MCF 10A (cell line): ENCODE measurements at regions not wholly inside any gene's neighbourhood (a gene's known extent, or its start where the extent isn't known, plus 50 kb on each side); places are given as distances from the start of the nearest gene placed in this dataset.

ENCODE experiments used
- BruUV-seq: library from RNA; stranded (reverse); fragments of 400-500 nt; replicated peaks from 2 replicates; lab custom pipeline; 2021; lab: Mats Ljungman, UMichigan
- CTCF ChIA-PET: fragments of 300-600 bp; sonication (Branson Sonifier 250); formaldehyde crosslinking; extraction: SDS; loops from one replicate; lab custom pipeline; 2021; ENCODE audit warnings: antibody characterized with exemption, inconsistent platforms; lab: Yijun Ruan, JAX
- POLR2A ChIA-PET: fragments of 300-600, 350-650 bp; sonication (Branson Sonifier 250); formaldehyde crosslinking; extraction: SDS; loops from one replicate; lab custom pipeline; 2020; ENCODE audit warnings: antibody characterized with exemption, inconsistent platforms; lab: Yijun Ruan, JAX
- DNase-seq: peaks from one replicate; pipeline ENCODE4 v3.0.0-alpha.2; 2018; ENCODE audit not compliant: unreplicated experiment
- H3K27ac Mint-ChIP-seq: one replicate; pipeline ENCODE4 v1.8.0; 2022; ENCODE audit warnings: mild to moderate bottlenecking, low read depth, mixed read lengths; ENCODE audit not compliant: unreplicated experiment
- H3K27me3 Mint-ChIP-seq: one replicate; pipeline ENCODE4 v1.8.0; 2022; ENCODE audit warnings: mixed read lengths; ENCODE audit not compliant: insufficient read depth, unreplicated experiment
- H3K36me3 Mint-ChIP-seq: one replicate; pipeline ENCODE4 v1.8.0; 2022; ENCODE audit warnings: mild to moderate bottlenecking, moderate library complexity, mixed read lengths; ENCODE audit not compliant: insufficient read depth, unreplicated experiment
- H3K4me1 Mint-ChIP-seq: one replicate; pipeline ENCODE4 v1.8.0; 2022; ENCODE audit warnings: mixed read lengths; ENCODE audit not compliant: insufficient read depth, unreplicated experiment
- H3K4me3 Mint-ChIP-seq: one replicate; pipeline ENCODE4 v1.8.0; 2022; ENCODE audit warnings: mild to moderate bottlenecking, moderate library complexity, mixed read lengths; ENCODE audit not compliant: unreplicated experiment
- H3K9me3 Mint-ChIP-seq: one replicate; pipeline ENCODE4 v1.8.0; 2022; ENCODE audit warnings: mixed read lengths; ENCODE audit not compliant: unreplicated experiment
- CTCF ChIP-seq: fragments of 200-600 bp; IDR thresholded peaks from one replicate; pipeline ENCODE4 v1.8.0; 2022; ENCODE audit warnings: antibody characterized with exemption, mild to moderate bottlenecking; ENCODE audit not compliant: unreplicated experiment
- intact Hi-C: fragments of 100-400 bp; cut with micrococcal nuclease; formaldehyde crosslinking; loops from 2 replicates; pipeline ENCODE4 v1.14.1; 2022

- Mint-ChIP-seq H3K4me3 (no peak overlapping the region), H3K4me1 (peaks cover 8% of the 10 kb centered on the region), H3K36me3 (no peaks in the 10 kb centered on the region), H3K27ac (no peak overlapping the region), H3K27me3 (no peaks in the 10 kb centered on the region), H3K9me3 (peaks cover 8% of the 10 kb centered on the region)
- no peak for TF ChIP-seq CTCF
- CTCF ChIA-PET = no interaction called here
- intact Hi-C loops = no loop called here
- BruUV-seq = no TSS peak
- no peak for DNase-seq
- POLR2A ChIA-PET = interaction anchor here (0.7 kb wide), 1 partner anchor 118 kb away, joined by 3 read pairs; no protein-coding TSS in a partner anchor
These were observed 87.3 kb upstream of the PRLR start for GRCh38 chr5:35317586-35317985.

GRCh38 chr5:35316611-35317274, 86.5 kb upstream of the PRLR start:
- ChIA-PET POLR2A (interaction anchor here (0.6 to 0.7 kb wide), 2 partner anchors 118 to 156 kb away, joined by 3 read pairs; no protein-coding TSS in a partner anchor), CTCF (interaction anchor here (0.6 kb wide), 1 partner anchor 47 kb away, joined by 3 read pairs; no protein-coding TSS in a partner anchor)
- intact Hi-C loops = no loop called here
- no peaks in the 10 kb centered on the region for H3K27me3 Mint-ChIP-seq
- H3K36me3 Mint-ChIP-seq = no peaks in the 10 kb centered on the region
- DNase-seq = peak; percentile 38
- BruUV-seq = no TSS peak
- no peak overlapping the region for H3K4me3 Mint-ChIP-seq
- H3K9me3 Mint-ChIP-seq = peaks cover 8% of the 10 kb centered on the region
- TF ChIP-seq CTCF = no peak
- H3K4me1 Mint-ChIP-seq = peaks cover 8% of the 10 kb centered on the region
- no peak overlapping the region for H3K27ac Mint-ChIP-seq

- Mint-ChIP-seq H3K27me3 (peaks cover 8% of the 10 kb centered on the region), H3K4me1 (peaks cover 13% of the 10 kb centered on the region), H3K27ac (no peak overlapping the region), H3K9me3 (peaks cover 5% of the 10 kb centered on the region), H3K36me3 (no peaks in the 10 kb centered on the region), H3K4me3 (no peak overlapping the region)
- POLR2A ChIA-PET = interaction anchor here (0.7 kb wide), 1 partner anchor 20 kb away, joined by 3 read pairs; no protein-coding TSS in a partner anchor
- BruUV-seq = no TSS peak
- no peak for TF ChIP-seq CTCF
- intact Hi-C loops = no loop called here
- peak; percentile 90 for DNase-seq
- CTCF ChIA-PET = no interaction called here
These were observed 83.0 kb upstream of the PRLR start for GRCh38 chr5:35313291-35313690.

- intact Hi-C loops = no loop called here
- no peak overlapping the region for H3K27ac Mint-ChIP-seq
- H3K4me3 Mint-ChIP-seq = no peak overlapping the region
- ChIA-PET POLR2A (no interaction called here), CTCF (no interaction called here)
- DNase-seq = no peak
- BruUV-seq = no TSS peak
- H3K9me3 Mint-ChIP-seq = no peaks in the 10 kb centered on the region
- no peaks in the 10 kb centered on the region for H3K36me3 Mint-ChIP-seq
- H3K27me3 Mint-ChIP-seq = peaks cover 8% of the 10 kb centered on the region
- TF ChIP-seq CTCF = no peak
- H3K4me1 Mint-ChIP-seq = peaks cover 13% of the 10 kb centered on the region
These were observed 82.0 kb upstream of the PRLR start for GRCh38 chr5:35312267-35312666.
